ENCODE measurements at regions not wholly inside any gene's neighbourhood (a gene's known extent, or its start where the extent isn't known, plus 50 kb on each side); places are given as distances from the start of the nearest gene placed in this dataset.
"Not testable (repeated sequence)": the region's sequence is repeated elsewhere in the genome, so short reads cannot be mapped to it uniquely, and the experiment has no call there.

- H3K4me1 ChIP-seq (ENCODE audit: control insufficient read depth, insufficient read depth, low read length); H3K36me3 ChIP-seq (ENCODE audit: control insufficient read depth, insufficient read depth, low read length); H4K8ac ChIP-seq (ENCODE audit: low read depth in 2 of 2, low read length in 2 of 2); H2AK9ac ChIP-seq (replicated peaks; ENCODE audit: low read depth, low read length, poor library complexity); H3K4me2 ChIP-seq (ENCODE audit: low read depth, low read length); H4K91ac ChIP-seq (ENCODE audit: insufficient read depth, low read depth, low read length); H2AFZ ChIP-seq (replicated peaks; ENCODE audit: low read length, poor library complexity); H2BK15ac ChIP-seq (ENCODE audit: low read depth, low read length); H3K18ac ChIP-seq (ENCODE audit: low read depth, low read length); H4K20me1 ChIP-seq (ENCODE audit: insufficient read depth, low read length); H3K27ac ChIP-seq (ENCODE audit: insufficient read depth, low read length); H2AK5ac ChIP-seq (ENCODE audit: low read depth, low read length); H3K9me3 ChIP-seq (ENCODE audit: control insufficient read depth, insufficient read depth, low read length); POLR2A ChIA-PET (ENCODE audit: unreplicated experiment); CTCF ChIA-PET; H3K56ac ChIP-seq (ENCODE audit: extremely low read depth, insufficient read depth, low read length); DNase-seq; ATAC-seq (ENCODE audit: low read depth); H3K9ac ChIP-seq (ENCODE audit: low read depth, low read length); H3K27me3 ChIP-seq (ENCODE audit: control insufficient read depth, insufficient read depth, low read length); H2BK20ac ChIP-seq (ENCODE audit: low read depth, low read length); BruUV-seq (replicated peaks); H2BK5ac ChIP-seq (ENCODE audit: low read depth, low read length, poor library complexity, severe bottlenecking); H3K23ac ChIP-seq (ENCODE audit: low read depth, low read length); H3K14ac ChIP-seq (replicated peaks; ENCODE audit: low read depth, low read length); H3K4ac ChIP-seq (ENCODE audit: low read depth, low read length); H4K5ac ChIP-seq (ENCODE audit: low read depth, low read length); H2BK120ac ChIP-seq (ENCODE audit: low read depth, low read length); dilution Hi-C loops (cut with HindIII; ENCODE audit: low sequenced_read_pairs, unreplicated experiment); intact Hi-C loops (cut with micrococcal nuclease); H3K79me1 ChIP-seq (ENCODE audit: low read depth in 1 of 2, low read length in 2 of 2); H3K9me1 ChIP-seq (ENCODE audit: insufficient read depth, low read length); H3K4me3 ChIP-seq (ENCODE audit: insufficient read depth, low read depth, low read length): not testable (repeated sequence)
- no CpG with 5 or more reads among the region's 4 CpGs for WGBS, 2 experiments (ENCODE audit: extremely low coverage in 2 of 2, insufficient read length in 1 of 2)
- in situ Hi-C loops (cut with MboI; ENCODE audit: low sequenced_read_pairs), result loop anchor here (25.0 kb wide), 1 partner anchor 93 kb away; no protein-coding TSS in a partner anchor
These were observed 346.9 kb downstream of the GOLGA6L6 start for GRCh38 chr15:20194591-20195198.
